ENCODE measurements at regions not wholly inside any gene's neighbourhood (a gene's known extent, or its start where the extent isn't known, plus 50 kb on each side); places are given as distances from the start of the nearest gene placed in this dataset.

DNA sequence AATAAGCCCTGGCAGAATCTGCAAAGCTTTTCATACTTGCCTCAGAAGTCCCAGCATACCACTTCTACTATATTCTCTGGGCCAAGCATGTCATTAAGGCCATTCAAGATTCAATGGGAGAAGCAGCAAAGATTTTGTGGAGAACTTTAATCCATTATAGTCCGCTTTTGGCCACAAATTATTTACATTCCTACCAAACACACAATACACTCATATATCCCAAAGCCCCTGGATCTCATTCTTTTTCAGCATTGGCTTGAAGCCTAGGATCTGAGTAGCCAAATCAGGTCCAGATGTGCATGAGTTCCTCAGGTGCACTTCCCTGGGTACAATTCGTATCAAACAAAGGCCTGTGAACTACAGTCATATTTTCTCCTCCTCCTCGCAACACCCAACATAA is 203.4 kb downstream of the NDFIP2 start:
- no peak for FAIRE-seq
- no peak for DNase-seq (ENCODE audit: insufficient read length, low spot score)

DNA sequence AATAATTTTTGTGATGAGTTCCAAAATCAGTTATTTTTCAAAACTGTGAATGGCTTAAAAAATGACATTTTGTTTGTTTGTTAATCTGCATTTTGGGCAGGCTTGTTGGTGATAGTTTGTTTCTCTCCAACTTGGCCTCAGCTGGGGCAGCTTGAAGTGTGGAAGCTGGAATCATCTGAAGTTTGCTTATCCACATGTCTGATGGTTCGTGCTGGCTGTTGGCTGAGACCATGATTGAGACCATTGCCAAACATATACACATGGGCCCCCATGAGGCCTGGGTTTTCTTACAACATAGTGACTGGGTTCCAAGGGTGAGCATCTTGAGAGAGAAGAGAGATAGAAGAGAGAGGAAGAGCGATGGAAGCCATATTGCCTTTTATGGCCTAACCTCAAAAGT is 201.2 kb downstream of the NDFIP2 start:
- FAIRE-seq (no peak), DNase-seq (ENCODE audit: insufficient read length, low spot score) (no peak)

DNA sequence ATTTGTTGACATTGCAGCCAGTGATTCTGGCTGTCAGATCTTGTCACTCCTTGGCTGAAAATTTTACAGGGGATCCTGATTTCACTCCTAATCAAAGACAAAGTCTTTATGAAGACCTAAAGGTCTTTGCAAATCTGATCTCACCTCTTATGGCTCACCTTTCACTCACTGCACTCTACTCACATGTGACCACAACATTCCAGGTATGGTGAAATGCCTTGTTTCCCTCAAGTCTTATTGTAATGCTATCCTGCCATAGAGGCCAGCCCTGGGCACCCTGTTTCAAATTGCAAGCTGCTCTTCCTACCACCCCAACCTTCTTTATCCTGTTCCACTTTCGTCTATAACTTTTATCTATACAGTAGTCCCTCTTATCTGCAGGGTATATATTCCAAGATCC is 200.1 kb downstream of the NDFIP2 start:
- DNase-seq (ENCODE audit: insufficient read length, low spot score) (no peak), FAIRE-seq (no peak)

DNA sequence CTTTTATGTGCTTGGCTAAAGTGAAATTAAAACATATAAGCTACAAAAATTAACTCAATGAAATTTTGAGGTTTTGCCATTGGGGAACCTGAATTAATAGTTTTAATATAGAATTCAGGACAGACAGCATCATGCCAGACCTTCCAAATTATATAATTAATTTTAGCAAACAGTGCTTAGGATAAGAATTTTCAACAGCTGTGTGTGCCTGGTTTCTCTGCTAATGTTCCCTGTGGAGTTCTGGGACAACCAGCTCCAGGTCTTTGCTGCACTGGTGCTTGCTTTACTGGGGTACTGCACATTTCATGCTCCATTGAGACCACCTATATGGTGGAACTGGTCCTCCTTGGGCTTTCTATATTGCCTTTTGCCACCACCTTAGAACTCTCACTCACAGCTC is 199.5 kb downstream of the NDFIP2 start:
- DNase-seq (ENCODE audit: insufficient read length, low spot score) (no peak), FAIRE-seq (no peak)

DNA sequence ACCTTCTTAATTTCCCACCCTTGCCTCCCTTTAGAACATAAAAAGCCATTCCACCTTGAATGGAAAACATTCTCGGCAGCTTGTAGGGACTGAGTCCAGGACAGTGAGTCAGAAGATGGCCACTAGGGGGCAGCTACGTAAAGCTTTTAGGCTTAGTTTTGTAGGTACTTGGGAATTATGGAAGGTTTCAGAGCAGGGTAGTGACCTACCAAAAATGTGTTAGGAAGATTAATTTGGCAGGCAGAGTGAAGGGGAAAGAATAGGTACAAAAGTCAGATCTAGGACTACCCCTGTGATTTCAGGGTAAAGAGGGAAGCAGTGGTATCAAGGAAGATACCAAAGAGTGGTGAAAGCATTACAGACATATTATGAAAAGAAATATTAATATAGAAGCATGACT is 198.4 kb downstream of the NDFIP2 start:
- DNase-seq (ENCODE audit: insufficient read length, low spot score), result peak; percentile 7
- FAIRE-seq, result peak; percentile 82

DNA sequence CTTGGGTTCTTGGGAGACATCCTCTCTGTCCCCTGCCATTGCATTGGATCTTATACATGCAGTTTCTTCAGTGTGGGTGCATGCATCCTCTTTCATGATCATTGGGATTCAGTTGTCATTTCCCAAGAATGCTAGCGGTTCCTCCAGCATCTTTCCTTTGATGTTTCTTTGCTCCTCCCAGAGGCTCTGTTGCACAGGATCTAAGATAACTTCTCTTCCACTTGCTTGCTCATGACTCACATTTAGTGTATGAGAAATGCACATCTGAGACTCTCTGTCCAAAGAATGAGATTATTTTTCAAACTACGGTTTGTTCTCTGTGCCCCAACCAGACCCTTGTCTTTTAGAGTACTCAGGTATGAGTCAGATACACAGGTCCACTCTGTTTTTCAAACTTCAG is 197.1 kb downstream of the NDFIP2 start:
- no peak for DNase-seq (ENCODE audit: insufficient read length, low spot score)
- FAIRE-seq, result no peak

DNA sequence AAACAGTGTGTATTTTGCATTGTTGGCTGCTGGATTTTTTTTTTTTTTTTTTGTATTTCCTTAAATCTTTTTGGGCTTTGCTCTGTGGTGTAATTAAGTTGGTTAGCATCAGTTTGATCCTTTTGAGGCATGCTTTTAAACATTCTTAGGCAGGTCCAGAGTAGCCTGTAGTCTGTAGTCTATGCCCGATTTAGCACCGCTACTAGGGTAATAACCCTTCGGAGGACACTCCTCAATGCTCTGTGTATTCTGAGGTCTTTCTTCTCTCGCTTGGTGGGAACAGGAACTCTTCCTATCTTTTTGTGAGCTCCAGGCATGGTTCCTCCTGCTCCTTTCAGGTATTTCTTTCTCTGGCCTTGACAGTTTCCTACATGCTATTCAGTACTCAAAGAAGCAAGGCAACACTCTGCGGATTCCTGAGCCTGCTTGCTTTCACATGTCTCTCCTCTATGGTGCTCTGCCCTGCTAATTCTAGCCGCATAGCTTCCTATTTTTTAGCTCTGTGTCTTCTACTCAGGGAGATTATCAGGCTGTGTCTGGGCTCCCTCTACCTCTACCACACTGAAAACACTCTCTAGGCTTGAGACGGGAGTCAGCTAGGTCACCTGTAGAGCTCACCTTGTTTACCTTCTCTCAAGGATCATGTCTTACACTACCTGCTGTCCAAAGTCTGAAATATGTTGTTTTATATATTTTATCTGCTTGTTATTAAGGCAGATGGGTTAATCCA is 195.1 kb downstream of the NDFIP2 start:
- FAIRE-seq (no peak), DNase-seq (ENCODE audit: insufficient read length, low spot score) (no peak)

DNA sequence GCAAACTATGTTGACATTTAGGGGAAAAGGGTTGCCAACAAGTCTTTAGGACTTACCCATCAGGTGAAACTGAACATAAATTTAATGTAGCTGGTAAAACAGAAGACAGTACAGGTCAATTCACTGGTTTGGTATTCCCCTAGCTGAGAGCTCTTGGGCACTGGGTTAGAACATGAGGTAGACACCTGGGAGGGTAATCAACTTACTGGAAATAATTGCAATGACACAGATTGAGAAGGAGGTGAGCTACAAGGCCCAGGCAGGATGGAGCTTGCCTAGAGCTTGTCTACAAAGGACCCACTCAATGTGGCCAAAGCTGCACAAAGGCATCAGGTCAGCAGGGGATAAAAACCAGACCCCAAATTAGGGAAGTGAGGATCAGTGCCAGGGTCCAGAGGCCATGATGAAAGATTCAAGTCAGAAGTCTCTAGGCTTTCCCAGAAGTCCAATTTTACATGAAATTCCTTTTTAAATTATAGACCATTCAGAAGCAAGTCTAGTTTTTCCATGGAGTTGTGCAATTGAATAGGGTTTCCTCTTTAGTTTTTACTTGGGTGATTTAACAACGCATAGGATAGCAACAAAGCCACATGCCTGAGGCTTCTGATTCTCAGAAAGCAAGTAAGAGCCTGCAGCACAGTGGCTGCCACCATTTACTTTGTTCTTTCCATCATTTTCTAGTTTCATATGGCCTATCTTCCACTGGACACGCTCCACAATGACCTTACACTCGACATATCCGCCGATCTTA is 194.0 kb downstream of the NDFIP2 start:
- DNase-seq (ENCODE audit: insufficient read length, low spot score), result no peak
- no peak for FAIRE-seq

DNA sequence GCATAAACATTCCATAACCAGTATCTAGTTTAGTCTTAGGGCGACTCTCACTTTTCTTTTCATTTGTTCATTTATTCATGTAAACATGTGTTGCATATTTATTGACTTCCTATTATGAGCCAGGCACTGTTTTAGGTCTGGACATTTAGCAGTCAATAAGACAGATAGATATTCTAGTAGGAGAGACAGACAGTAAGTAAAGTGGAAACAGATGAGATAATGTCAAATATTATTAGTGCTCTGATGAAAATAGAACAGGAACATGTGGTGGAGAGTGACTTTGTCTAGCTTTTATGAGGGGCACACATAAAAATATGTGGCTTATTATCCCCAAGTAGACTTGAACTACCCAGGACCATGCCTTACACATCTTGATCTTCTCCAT is 193.0 kb downstream of the NDFIP2 start:
- no peak for FAIRE-seq
- no peak for DNase-seq (ENCODE audit: insufficient read length, low spot score)

DNA sequence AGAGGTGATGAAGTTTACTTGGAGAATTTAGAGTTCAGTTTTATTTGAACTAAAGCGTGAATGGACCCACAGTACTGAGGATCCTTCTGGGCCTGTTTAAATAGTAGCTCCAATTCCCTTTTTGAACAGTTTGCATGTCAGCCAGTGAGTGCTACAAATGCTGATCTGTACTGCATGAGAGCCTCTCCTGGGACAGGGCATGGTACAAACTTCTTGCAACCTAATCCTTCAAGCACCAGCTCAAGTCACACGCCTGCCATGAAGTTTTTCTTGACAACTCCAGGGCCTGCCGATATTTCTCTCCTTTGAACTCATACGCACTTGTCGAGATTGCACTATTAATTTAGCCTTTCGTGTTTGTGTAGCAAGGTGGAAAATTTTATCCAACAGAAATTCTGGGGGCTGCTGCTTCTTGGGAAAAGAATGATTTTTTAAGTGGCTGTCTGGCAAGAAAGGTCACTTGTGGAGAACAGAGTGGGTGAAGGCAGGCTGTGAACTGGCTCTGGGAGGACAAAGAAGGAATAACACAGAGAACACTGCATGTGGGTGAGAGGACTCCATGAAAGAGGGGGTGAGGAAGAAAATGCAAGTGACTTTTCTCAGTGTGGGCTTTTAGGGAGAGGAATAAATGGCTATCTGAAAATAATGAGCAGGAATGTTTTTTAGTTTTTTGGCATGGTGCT is 192.5 kb downstream of the NDFIP2 start:
- no peak for FAIRE-seq
- DNase-seq (ENCODE audit: insufficient read length, low spot score), result no peak

DNA sequence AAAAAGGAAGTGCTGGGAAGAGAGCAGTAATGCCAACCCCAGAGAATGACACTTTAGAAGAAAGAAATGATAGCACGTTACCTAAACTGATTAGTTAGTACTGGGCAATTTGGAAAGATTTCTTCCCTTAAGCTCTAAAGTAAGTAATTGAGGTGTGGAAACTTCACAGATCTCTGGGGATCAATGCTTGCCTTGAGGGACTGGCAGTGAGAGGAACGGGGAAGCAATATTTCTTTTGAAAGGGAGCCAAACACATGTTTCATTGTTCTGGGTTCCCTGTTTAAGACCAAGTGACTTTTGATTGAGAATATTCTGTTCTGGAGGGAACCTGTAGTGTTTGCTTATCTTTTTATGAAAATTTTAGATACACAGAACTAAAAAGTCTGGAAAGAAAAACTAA is 190.5 kb downstream of the NDFIP2 start:
- FAIRE-seq, result no peak

DNA sequence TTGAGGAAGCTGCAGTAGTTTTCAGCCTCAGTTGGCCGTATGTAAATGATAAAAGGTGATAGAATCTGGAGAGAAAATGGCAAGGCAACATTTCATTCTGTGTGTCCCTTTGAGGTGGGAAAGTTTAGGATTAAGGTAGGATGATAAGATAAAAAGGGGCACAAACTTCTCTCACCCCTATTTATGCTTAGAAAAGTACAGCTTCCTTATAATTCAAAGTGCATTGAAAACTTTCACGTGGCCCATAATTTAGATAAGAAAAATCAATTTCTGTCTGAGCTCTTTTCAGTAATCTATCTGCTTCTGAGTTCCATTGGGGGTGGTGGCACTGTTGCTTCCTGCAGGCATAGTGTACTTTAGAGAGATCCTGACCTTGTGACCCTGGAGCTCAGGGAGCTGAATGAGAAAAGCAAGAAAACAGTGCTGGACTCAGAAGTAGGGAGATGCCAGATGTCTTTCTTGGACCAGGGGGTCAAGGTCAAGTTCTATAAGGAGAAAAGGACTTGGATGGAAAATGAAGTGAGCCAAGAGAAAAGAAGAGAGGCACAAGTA is 187.3 kb downstream of the NDFIP2 start:
- no peak for FAIRE-seq
- no peak for DNase-seq (ENCODE audit: insufficient read length, low spot score)

More for the DNA sequence above, 190.5 kb downstream of the NDFIP2 start:
- no peak for DNase-seq (ENCODE audit: insufficient read length, low spot score)

DNA sequence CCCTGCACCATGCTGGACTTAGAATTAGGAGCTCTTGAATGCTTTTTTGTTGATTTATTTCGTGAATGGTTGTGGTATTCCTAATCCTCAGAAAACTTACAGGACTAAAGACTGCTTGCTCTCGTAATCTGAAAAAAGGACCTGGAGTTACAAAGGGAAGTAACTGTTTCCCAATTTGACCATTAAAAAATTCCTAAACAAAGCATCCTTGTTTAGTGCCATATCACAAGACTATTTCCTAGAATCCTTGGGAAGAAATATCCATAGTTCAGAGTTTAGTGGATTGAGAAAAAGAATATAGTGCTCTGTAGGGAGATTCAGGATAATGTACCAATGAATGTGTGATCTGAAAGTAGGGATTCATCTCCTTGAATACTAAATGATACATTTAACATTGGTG is 186.8 kb downstream of the NDFIP2 start:
- no peak for FAIRE-seq
- no peak for DNase-seq (ENCODE audit: insufficient read length, low spot score)

DNA sequence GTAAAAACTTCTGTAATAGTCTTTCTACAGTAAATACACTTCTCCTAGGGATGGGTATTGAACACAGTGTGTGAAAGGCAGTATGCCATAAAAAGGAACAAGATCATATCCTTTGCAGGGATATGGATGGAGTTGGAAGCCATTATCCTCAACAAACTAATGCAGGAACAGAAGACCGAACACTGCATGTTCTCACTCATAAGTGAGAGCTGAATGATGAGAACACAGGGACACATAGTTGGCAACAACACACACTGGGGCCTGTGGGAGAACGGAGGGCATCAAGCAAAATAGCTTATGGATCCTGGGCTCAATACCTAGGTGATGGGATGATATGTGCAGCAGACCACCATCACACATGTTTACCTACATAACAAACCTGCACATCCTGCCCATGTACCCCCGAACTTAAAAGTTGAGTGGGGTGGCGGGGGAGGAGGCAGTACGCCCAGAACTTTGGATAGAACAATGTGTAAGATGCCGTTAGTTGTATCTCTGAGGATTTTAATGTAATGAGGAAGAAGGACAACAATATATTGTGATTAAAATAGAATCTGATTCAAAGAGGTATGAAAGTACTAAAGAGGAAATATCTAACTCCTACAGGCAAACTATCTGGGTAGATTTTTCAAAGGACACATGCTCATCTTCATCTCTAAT is 183.2 kb downstream of the NDFIP2 start:
- FAIRE-seq (no peak), DNase-seq (ENCODE audit: insufficient read length, low spot score) (no peak)

DNA sequence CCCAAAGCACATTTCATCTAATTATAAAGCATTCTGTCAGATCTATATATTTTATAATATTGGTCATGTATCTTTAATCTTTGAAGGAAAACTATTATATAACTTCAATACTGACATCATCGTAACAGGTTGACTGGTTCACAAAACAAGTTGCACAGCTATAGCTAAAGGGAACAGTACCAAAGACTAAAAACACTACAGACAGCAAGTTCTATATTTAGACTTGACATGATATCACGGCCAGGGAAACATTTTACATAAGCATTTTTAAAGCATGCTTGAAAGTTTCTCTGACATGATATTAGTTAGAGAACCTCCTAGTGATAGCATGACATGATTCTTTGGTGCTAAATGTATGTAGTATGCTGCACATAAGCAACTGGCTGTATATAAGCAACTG is 182.5 kb downstream of the NDFIP2 start:
- FAIRE-seq (no peak), DNase-seq (ENCODE audit: insufficient read length, low spot score) (no peak)

DNA sequence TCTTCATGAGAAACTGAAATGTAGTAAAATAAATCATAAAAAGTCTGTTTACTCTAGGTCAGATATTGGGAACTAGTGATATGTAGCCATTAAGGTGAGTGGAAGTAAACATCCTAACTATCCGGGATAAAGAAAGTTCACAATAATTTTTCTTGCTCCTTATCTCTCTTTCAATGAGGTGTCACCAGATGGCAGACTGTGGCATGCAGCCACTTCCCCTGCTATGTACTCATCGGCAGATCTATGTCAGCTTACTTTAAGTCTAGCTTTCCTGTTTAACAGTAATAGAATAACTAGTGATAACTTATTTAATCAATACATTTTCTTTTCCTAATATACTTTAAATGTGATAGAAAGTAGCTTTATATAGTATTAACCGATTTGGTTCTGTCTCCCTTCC is 181.9 kb downstream of the NDFIP2 start:
- FAIRE-seq (no peak), DNase-seq (ENCODE audit: insufficient read length, low spot score) (no peak)

DNA sequence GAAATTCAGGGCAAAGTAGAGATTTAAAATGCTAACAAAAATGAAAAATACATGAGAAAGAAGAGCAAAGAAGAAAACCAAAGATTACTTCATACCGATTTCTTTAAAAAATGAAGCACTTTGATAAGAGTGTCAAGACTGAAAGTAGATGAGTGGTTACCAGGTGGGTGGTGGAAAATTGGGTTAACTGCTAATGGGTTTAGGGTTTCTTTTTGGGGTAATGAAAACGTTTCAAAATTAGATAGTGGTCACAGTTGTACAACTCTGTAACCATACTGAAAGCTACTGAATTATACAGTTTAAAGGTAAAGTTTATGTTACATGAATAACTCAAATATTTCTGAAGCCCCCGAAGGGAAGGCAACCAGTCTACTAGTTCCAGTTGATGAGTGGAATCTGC is 179.4 kb downstream of the NDFIP2 start:
- no peak for FAIRE-seq

DNA sequence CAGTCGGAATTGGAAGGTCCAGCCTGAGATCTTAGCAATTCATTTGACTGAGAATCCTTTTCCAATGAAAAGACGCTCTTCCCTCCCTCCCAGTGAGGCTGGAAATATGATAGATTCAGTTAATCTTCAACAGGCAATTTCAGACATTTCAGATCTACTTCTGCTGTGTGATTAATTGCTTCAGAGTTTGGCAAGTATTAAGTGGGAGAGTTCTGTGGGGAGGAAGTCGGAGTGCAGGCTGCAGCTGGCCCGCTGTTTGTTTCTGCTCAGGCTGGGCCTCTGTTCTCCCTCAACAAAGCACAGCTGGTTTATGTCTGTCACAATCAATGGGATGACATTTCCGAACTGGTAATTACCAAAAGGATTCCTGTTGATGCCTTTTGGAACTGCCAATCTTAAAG is 178.2 kb downstream of the NDFIP2 start:
- FAIRE-seq (no peak), DNase-seq (ENCODE audit: insufficient read length, low spot score) (no peak)

More for the DNA sequence above, 179.4 kb downstream of the NDFIP2 start:
- no peak for DNase-seq (ENCODE audit: insufficient read length, low spot score)

DNA sequence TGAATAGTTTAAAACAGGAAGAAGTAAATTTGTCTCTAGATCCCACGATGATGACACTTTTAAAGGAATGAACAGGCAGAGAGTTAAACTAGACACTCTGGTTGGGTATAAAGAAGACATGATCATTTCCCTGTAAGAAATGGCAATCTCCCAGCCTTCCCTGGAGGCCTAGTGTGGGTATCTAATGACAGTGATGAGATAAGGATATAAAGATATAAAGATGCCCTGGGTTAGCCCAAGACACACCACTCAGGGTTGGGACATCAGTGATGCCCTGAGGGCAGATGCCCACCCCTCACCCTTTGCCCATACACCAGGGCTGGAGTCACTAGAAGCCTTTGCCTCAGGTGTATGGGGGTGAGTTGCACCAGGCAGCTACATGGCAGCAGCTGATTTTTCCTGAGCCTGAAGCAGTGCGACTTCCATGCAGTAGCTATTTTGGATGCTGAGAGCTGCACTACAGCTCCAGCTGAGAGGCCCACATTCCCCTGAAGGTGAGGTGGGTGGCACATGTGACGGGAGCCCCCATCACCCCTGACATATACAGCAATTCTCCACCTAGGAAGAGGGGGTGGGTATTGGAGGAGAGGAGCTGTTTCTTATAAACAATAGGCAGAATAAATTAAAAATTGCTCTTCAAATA is 177.5 kb downstream of the NDFIP2 start:
- FAIRE-seq (no peak), DNase-seq (ENCODE audit: insufficient read length, low spot score) (no peak)

DNA sequence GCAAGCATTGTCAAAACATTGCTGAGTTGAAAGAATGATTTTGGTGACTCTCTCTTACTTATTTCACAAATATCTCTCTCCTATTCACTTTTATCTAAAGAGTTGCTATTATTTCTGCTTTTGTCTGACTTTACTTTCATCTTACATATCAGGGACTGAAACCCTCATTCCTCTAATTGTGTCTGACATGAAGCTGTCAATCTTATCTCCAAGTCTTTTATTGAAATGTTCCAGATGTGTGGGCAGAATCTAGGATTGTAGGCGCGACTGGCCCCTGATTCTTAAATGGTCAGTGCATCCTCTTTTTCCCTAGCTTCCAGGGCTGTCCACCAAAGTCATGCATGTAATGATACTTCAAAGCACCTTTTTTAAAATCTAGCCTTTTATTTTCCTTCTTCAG is 174.6 kb downstream of the NDFIP2 start:
- no peak for FAIRE-seq

DNA sequence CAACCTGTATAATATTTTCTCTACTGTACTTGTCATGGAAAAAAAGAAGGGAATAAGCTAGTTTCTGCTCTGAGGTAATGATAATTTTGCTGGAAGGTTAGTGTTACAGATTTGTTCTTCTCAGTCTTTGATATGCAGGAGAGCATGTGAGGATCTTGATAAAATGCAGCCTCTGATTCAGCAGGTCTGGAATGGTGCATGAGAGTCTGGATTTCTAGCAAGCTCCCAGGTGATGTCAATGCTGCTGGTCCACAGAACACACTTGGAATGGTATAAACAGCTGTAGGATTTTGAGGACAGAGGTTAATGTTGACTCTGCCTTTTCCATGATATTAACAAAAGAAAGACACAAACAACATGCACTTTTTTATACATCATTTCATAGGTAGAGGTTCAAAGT is 173.6 kb downstream of the NDFIP2 start:
- no peak for FAIRE-seq
- no peak for DNase-seq (ENCODE audit: insufficient read length, low spot score)

More for the DNA sequence above, 174.6 kb downstream of the NDFIP2 start:
- no peak for DNase-seq (ENCODE audit: insufficient read length, low spot score)
